GM23248 (cell line): ENCODE measurements at regions not wholly inside any gene's neighbourhood (a gene's known extent, or its start where the extent isn't known, plus 50 kb on each side); places are given as distances from the start of the nearest gene placed in this dataset.

Experiments used
- EZH2 ChIP-seq: fragments of 200-600 bp; sonication (generic); IDR thresholded peaks from 2 replicates; pipeline ENCODE4 v1.6.1; 2018; ENCODE audit warnings: antibody characterized with exemption, mild to moderate bottlenecking; ENCODE audit not compliant: insufficient read depth, poor library complexity, severe bottlenecking
- EZH2phosphoT487 ChIP-seq: fragments of 200-600 bp; sonication (generic); IDR thresholded peaks from 2 replicates; pipeline ENCODE4 v1.6.1; 2018; ENCODE audit warnings: antibody characterized with exemption, moderate library complexity, mild to moderate bottlenecking, low read depth; ENCODE audit not compliant: insufficient read depth

- TF ChIP-seq EZH2 (no peak), EZH2phosphoT487 (no peak)
Measured at GRCh38 chr12:97132270-97132669, 225.2 kb downstream of the NEDD1 start.
